Upper lobe of left lung (tissue), 6 donors: ENCODE measurements at regions not wholly inside any gene's neighbourhood (a gene's known extent, or its start where the extent isn't known, plus 50 kb on each side); places are given as distances from the start of the nearest gene placed in this dataset.

Experiments used
- ATAC-seq, 2 donors: fragments of 200-7000 bp; cut with Tn5 transposase; one replicate each; pipeline ENCODE4 v1.9.1; 2022; ENCODE audit warnings: mild to moderate bottlenecking in 2 of 2, moderate library complexity in 2 of 2; ENCODE audit not compliant: low FRiP score in 2 of 2
- DNase-seq, 2 donors: peaks; one replicate each; pipeline ENCODE4 v3.0.0-alpha.2; 2019 to 2020
- H3K27ac ChIP-seq, 4 donors: fragments of 200-600 bp; sonication (generic); one replicate each; pipeline ENCODE4 v1.5.1; 2016 to 2019
- H3K27me3 ChIP-seq, 4 donors: fragments of 200-600 bp; sonication (generic); one replicate each; pipeline ENCODE4 v1.5.1; 2017 to 2019
- H3K36me3 ChIP-seq, 4 donors: fragments of 200-600 bp; sonication (generic); one replicate each; pipeline ENCODE4 v1.5.1; 2016 to 2019
- H3K4me1 ChIP-seq, 4 donors: fragments of 200-600 bp; sonication (generic); one replicate each; pipeline ENCODE4 v1.5.1; 2018 to 2019
- H3K4me3 ChIP-seq, 4 donors: fragments of 200-600 bp; sonication (generic); one replicate each; pipeline ENCODE4 v1.5.1; 2017 to 2019; ENCODE audit warnings: mild to moderate bottlenecking in 2 of 4, moderate library complexity in 1 of 4
- H3K9me3 ChIP-seq, 4 donors: fragments of 200-600 bp; sonication (generic); one replicate each; pipeline ENCODE4 v1.5.1; 2018 to 2019
- EP300 ChIP-seq, 4 donors: sonication (generic); formaldehyde crosslinking; IDR thresholded peaks; one replicate each; pipeline ENCODE4 v1.5.1; 2017; ENCODE audit warnings: antibody characterized with exemption in 4 of 4, control low read depth in 2 of 4
- POLR2A ChIP-seq, 4 donors: fragments of 450-650 bp; IDR thresholded peaks; one replicate each; pipeline ENCODE4 v1.5.1; 2016 to 2017; ENCODE audit warnings: antibody characterized with exemption in 4 of 4, mild to moderate bottlenecking in 2 of 4
- POLR2AphosphoS5 ChIP-seq, 2 donors: sonication (generic); formaldehyde crosslinking; IDR thresholded peaks; one replicate each; pipeline ENCODE4 v1.5.1; 2017; ENCODE audit warnings: antibody characterized with exemption in 2 of 2
- WGBS, 2 donors: methylation state at CpG; one replicate each; pipeline ENCODE4 v1.1.5; 2017 to 2018; 5-methylcytosine and 5-hydroxymethylcytosine counted together
- TF ChIP-seq, protein P1 (sequence below), 6 experiments: fragments of 450-650 bp in 4 of 6; fragments of 200-600 bp in 2 of 6; sonication (generic) in 2 of 6; IDR thresholded peaks; one replicate each; pipeline ENCODE4 v1.5.1; 2016 to 2019; ENCODE audit warnings: antibody characterized with exemption in 6 of 6
- donor health status: DM: no; HTN: no; CAD: no; lungs with moderate emphysema.
- donor health status: DM: no; HTN: yes; CAD: no; lungs with severe emphysema.

DNA sequence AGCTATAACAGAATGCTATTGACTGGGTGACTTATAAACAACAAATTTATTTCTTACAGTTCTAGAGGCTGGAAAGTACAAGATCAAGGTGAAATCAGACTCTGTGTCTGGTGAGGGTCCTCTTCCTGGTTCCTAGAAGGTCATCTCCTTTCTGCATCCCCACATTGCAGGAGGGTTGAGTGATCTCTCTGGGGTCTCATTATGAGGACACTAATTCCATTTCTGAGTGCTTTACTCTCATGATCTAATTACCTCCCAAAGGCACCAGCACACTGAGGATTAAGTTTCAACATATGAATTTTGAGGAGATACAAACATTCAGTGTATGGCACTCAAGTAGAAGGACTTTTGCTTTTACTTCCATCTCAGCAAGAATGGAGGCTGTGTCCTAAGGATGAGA lies 534.1 kb upstream of the KCNMB2 start:
- Histone ChIP-seq H3K36me3 (no peaks in the 10 kb centered on the region), H3K4me1 (peaks cover 0 to 2% (median 0%) of the 10 kb centered on the region in 4 donors), H3K27ac (peak overlapping the region in 3 of 4 donors; percentile 1 to 72 (median 53)), H3K9me3 (no peaks in the 10 kb centered on the region), H3K4me3 (no peak overlapping the region), H3K27me3 (no peaks in the 10 kb centered on the region)
- no peak for ATAC-seq
- DNase-seq: no peak
- TF ChIP-seq POLR2AphosphoS5 (IDR thresholded peaks at IDR 0.05) (no peak), POLR2A (IDR thresholded peaks at IDR 0.05) (no peak), EP300 (IDR thresholded peaks at IDR 0.05) (no peak)
- TF ChIP-seq, protein P1, sequence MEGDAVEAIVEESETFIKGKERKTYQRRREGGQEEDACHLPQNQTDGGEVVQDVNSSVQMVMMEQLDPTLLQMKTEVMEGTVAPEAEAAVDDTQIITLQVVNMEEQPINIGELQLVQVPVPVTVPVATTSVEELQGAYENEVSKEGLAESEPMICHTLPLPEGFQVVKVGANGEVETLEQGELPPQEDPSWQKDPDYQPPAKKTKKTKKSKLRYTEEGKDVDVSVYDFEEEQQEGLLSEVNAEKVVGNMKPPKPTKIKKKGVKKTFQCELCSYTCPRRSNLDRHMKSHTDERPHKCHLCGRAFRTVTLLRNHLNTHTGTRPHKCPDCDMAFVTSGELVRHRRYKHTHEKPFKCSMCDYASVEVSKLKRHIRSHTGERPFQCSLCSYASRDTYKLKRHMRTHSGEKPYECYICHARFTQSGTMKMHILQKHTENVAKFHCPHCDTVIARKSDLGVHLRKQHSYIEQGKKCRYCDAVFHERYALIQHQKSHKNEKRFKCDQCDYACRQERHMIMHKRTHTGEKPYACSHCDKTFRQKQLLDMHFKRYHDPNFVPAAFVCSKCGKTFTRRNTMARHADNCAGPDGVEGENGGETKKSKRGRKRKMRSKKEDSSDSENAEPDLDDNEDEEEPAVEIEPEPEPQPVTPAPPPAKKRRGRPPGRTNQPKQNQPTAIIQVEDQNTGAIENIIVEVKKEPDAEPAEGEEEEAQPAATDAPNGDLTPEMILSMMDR (IDR thresholded peaks at IDR 0.05): no peak

DNA sequence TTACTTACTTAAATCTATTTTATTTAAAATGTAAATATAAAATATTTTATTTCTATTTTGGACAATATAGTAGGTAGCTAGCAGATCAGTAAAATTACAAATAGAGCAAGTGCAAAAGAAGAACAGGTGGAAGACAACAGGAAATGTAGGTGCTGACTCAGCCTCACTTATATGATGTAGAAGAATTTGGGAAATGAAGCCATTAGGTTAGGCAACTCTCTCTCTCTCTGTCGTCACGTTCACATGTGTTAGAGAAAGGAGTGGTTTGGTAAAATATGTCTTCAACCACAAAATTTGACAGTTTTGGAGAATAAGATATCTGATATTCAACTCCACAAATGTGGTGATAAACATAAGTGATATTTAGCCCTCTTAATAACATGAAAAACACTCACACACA lies 532.5 kb upstream of the KCNMB2 start:
- DNase-seq (no peak), ATAC-seq (no peak)
- Histone ChIP-seq H3K4me1 (peaks cover 0 to 2% (median 0%) of the 10 kb centered on the region in 4 donors), H3K4me3 (no peak overlapping the region), H3K27ac (peak overlapping the region in 3 of 4 donors; percentile 9 to 64 (median 15)), H3K9me3 (no peaks in the 10 kb centered on the region), H3K27me3 (no peaks in the 10 kb centered on the region), H3K36me3 (no peaks in the 10 kb centered on the region)
- TF ChIP-seq POLR2A (IDR thresholded peaks at IDR 0.05) (no peak), POLR2AphosphoS5 (IDR thresholded peaks at IDR 0.05) (peak in 1 of 2 donors; percentile 33), EP300 (IDR thresholded peaks at IDR 0.05) (no peak)
- TF ChIP-seq, protein P1 (IDR thresholded peaks at IDR 0.05): no peak
- WGBS, 2 donors: 53 to 73% methylated on average over 2 of the region's 2 CpGs

GRCh38 chr3:178005961-178006360 lies 530.3 kb upstream of the KCNMB2 start:
- DNase-seq: no peak
- Histone ChIP-seq H3K27ac (no peak overlapping the region), H3K4me1 (no peaks in the 10 kb centered on the region), H3K36me3 (no peaks in the 10 kb centered on the region), H3K4me3 (no peak overlapping the region), H3K27me3 (no peaks in the 10 kb centered on the region), H3K9me3 (no peaks in the 10 kb centered on the region)
- TF ChIP-seq EP300 (IDR thresholded peaks at IDR 0.05) (no peak), POLR2A (IDR thresholded peaks at IDR 0.05) (no peak), POLR2AphosphoS5 (IDR thresholded peaks at IDR 0.05) (no peak)
- TF ChIP-seq, protein P1 (IDR thresholded peaks at IDR 0.05): no peak
- 97 to 100% methylated on average over 1 of the region's 1 CpG for WGBS, 2 donors
- no peak for ATAC-seq

DNA sequence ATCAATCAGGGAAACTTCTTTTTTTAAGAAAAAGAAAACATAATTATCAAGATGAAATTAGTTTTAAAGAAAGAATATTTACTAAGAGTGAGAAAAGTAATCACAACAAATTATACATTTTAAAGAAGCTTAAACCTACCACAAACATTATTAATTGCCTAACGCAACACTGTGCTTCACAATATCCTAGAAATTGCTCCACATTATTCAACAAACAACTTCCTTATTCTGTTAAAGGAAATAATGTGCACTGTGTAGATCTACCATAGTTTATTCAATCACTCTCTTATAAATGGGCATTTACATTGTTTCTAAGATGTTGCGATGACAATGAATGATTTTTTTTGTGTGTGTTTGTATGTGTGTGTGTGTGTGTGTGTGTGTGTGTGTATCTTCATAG lies 525.9 kb upstream of the KCNMB2 start:
- Histone ChIP-seq H3K27ac (peak overlapping the region in 1 of 4 donors; percentile 30), H3K9me3 (no peaks in the 10 kb centered on the region), H3K4me1 (no peaks in the 10 kb centered on the region), H3K27me3 (no peaks in the 10 kb centered on the region), H3K36me3 (no peaks in the 10 kb centered on the region), H3K4me3 (no peak overlapping the region)
- DNase-seq (no peak), ATAC-seq (no peak)
- 65 to 76% methylated on average over 2 of the region's 2 CpGs for WGBS, 2 donors
- TF ChIP-seq POLR2A (IDR thresholded peaks at IDR 0.05): no peak
- TF ChIP-seq EP300 (IDR thresholded peaks at IDR 0.05): no peak

DNA sequence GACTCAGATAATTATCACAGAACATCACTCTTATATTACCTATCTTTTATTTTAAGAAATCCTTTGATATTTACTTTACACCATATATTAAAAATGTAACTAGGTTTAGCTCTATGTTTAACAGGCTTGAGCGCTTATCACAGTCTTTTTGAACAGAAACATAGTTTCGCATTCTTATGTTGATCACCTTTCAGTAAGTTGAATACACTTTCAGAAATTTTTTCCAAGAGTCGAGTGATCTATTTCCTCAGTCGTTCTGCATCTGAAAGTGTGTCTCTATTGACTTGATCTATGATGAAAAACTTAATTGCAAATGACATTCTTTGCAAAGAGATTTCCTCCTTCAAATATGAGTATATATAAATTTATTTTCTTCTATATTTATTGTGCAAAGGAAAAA lies 516.6 kb upstream of the KCNMB2 start:
- TF ChIP-seq EP300 (IDR thresholded peaks at IDR 0.05) (no peak), POLR2A (IDR thresholded peaks at IDR 0.05) (no peak), POLR2AphosphoS5 (IDR thresholded peaks at IDR 0.05) (no peak)
- TF ChIP-seq, protein P1 (IDR thresholded peaks at IDR 0.05): no peak
- 91 to 92% methylated on average over 4 of the region's 4 CpGs for WGBS, 2 donors
- Histone ChIP-seq H3K9me3 (no peaks in the 10 kb centered on the region), H3K4me3 (no peak overlapping the region), H3K27me3 (no peaks in the 10 kb centered on the region), H3K4me1 (no peaks in the 10 kb centered on the region), H3K27ac (no peak overlapping the region), H3K36me3 (no peaks in the 10 kb centered on the region)
- ATAC-seq (no peak), DNase-seq (no peak)
